ENCODE measurements at regions not wholly inside any gene's neighbourhood (a gene's known extent, or its start where the extent isn't known, plus 50 kb on each side); places are given as distances from the start of the nearest gene placed in this dataset.

- no peak for DNase-seq (ENCODE audit: extremely low spot score)
- no peak for TF ChIP-seq TARDBP (IDR thresholded peaks at IDR 0.05)
- TF ChIP-seq FOXM1 (IDR thresholded peaks at IDR 0.05; ENCODE audit: borderline replicate concordance): no peak
- TF ChIP-seq CTBP1 (IDR thresholded peaks at IDR 0.05; ENCODE audit: borderline replicate concordance): no peak
- no peak for TF ChIP-seq ELF4 (IDR thresholded peaks at IDR 0.05)
- no peak for TF ChIP-seq FOXK2 (IDR thresholded peaks at IDR 0.05)
- no peak for TF ChIP-seq ZNF384 (IDR thresholded peaks at IDR 0.05)
- TF ChIP-seq PKNOX1 (IDR thresholded peaks at IDR 0.05): no peak
- no peak for TF ChIP-seq LEF1 (IDR thresholded peaks at IDR 0.05; ENCODE audit: borderline replicate concordance)
- TF ChIP-seq FOXA1 (IDR thresholded peaks at IDR 0.05): no peak
- no peak for TF ChIP-seq HDGF (IDR thresholded peaks at IDR 0.05; ENCODE audit: borderline replicate concordance)
- TF ChIP-seq SP1 (IDR thresholded peaks at IDR 0.05): no peak
- TF ChIP-seq BHLHE40 (IDR thresholded peaks at IDR 0.05; ENCODE audit: borderline replicate concordance): no peak
- TF ChIP-seq SUZ12 (IDR thresholded peaks at IDR 0.05): no peak
- TF ChIP-seq NFRKB (IDR thresholded peaks at IDR 0.05): no peak
- TF ChIP-seq L3MBTL2 (conservative IDR thresholded peaks at IDR 0.05): no peak
- no peak for TF ChIP-seq ARNT (IDR thresholded peaks at IDR 0.05)
- ChIA-PET CTCF (interaction anchor here (0.7 kb wide), 1 partner anchor 94 kb away, joined by 4 read pairs; no protein-coding TSS in a partner anchor), POLR2A (no interaction called here)
Measured at GRCh38 chr2:10978090-10978670, 66.4 kb downstream of the KCNF1 start.

- no peak for TF ChIP-seq LEF1 (IDR thresholded peaks at IDR 0.05; ENCODE audit: borderline replicate concordance)
- TF ChIP-seq CTBP1 (IDR thresholded peaks at IDR 0.05; ENCODE audit: borderline replicate concordance): no peak
- TF ChIP-seq FOXM1 (IDR thresholded peaks at IDR 0.05; ENCODE audit: borderline replicate concordance): no peak
- no peak for TF ChIP-seq SP1 (IDR thresholded peaks at IDR 0.05)
- CTCF ChIA-PET: no interaction called here
- POLR2A ChIA-PET: no interaction called here
- DNase-seq (ENCODE audit: extremely low spot score): no peak
Measured at GRCh38 chr2:10980071-10980470, 68.3 kb downstream of the KCNF1 start.

GRCh38 chr2:10980886-10981425 lies 69.2 kb downstream of the KCNF1 start:
- ChIA-PET CTCF (no interaction called here), POLR2A (no interaction called here)
- TF ChIP-seq LEF1 (IDR thresholded peaks at IDR 0.05; ENCODE audit: borderline replicate concordance) (no peak), SP1 (IDR thresholded peaks at IDR 0.05) (no peak), ELF4 (IDR thresholded peaks at IDR 0.05) (no peak), SUZ12 (IDR thresholded peaks at IDR 0.05) (no peak), FOXK2 (IDR thresholded peaks at IDR 0.05) (no peak), HDGF (IDR thresholded peaks at IDR 0.05; ENCODE audit: borderline replicate concordance) (no peak), ARNT (IDR thresholded peaks at IDR 0.05) (no peak), L3MBTL2 (conservative IDR thresholded peaks at IDR 0.05) (no peak), NFRKB (IDR thresholded peaks at IDR 0.05) (no peak), FOXA1 (IDR thresholded peaks at IDR 0.05) (no peak), TARDBP (IDR thresholded peaks at IDR 0.05) (no peak), CTBP1 (IDR thresholded peaks at IDR 0.05; ENCODE audit: borderline replicate concordance) (no peak), ZNF384 (IDR thresholded peaks at IDR 0.05) (no peak), BHLHE40 (IDR thresholded peaks at IDR 0.05; ENCODE audit: borderline replicate concordance) (no peak), PKNOX1 (IDR thresholded peaks at IDR 0.05) (no peak), FOXM1 (IDR thresholded peaks at IDR 0.05; ENCODE audit: borderline replicate concordance) (no peak)

GRCh38 chr2:10981451-10981850 lies 69.7 kb downstream of the KCNF1 start:
- CTCF ChIA-PET: no interaction called here
- TF ChIP-seq ELF4 (IDR thresholded peaks at IDR 0.05) (no peak), HDGF (IDR thresholded peaks at IDR 0.05; ENCODE audit: borderline replicate concordance) (no peak), CTBP1 (IDR thresholded peaks at IDR 0.05; ENCODE audit: borderline replicate concordance) (no peak), FOXM1 (IDR thresholded peaks at IDR 0.05; ENCODE audit: borderline replicate concordance) (no peak), SP1 (IDR thresholded peaks at IDR 0.05) (no peak), PKNOX1 (IDR thresholded peaks at IDR 0.05) (no peak), FOXA1 (IDR thresholded peaks at IDR 0.05) (no peak), ZNF384 (IDR thresholded peaks at IDR 0.05) (no peak), BHLHE40 (IDR thresholded peaks at IDR 0.05; ENCODE audit: borderline replicate concordance) (no peak), ARNT (IDR thresholded peaks at IDR 0.05) (no peak), L3MBTL2 (conservative IDR thresholded peaks at IDR 0.05) (no peak), NFRKB (IDR thresholded peaks at IDR 0.05) (no peak), LEF1 (IDR thresholded peaks at IDR 0.05; ENCODE audit: borderline replicate concordance) (no peak), FOXK2 (IDR thresholded peaks at IDR 0.05) (no peak), SUZ12 (IDR thresholded peaks at IDR 0.05) (no peak)
- POLR2A ChIA-PET: no interaction called here
- DNase-seq (ENCODE audit: extremely low spot score): no peak

More at GRCh38 chr2:10980886-10981425, 69.2 kb downstream of the KCNF1 start:
- no peak for DNase-seq (ENCODE audit: extremely low spot score)

GRCh38 chr2:10981941-10982431 lies 70.3 kb downstream of the KCNF1 start:
- no peak for DNase-seq (ENCODE audit: extremely low spot score)
- POLR2A ChIA-PET: no interaction called here
- TF ChIP-seq PKNOX1 (IDR thresholded peaks at IDR 0.05) (no peak), CTBP1 (IDR thresholded peaks at IDR 0.05; ENCODE audit: borderline replicate concordance) (no peak), NFRKB (IDR thresholded peaks at IDR 0.05) (no peak), FOXK2 (IDR thresholded peaks at IDR 0.05) (no peak), LEF1 (IDR thresholded peaks at IDR 0.05; ENCODE audit: borderline replicate concordance) (no peak), ZNF384 (IDR thresholded peaks at IDR 0.05) (no peak), FOXA1 (IDR thresholded peaks at IDR 0.05) (no peak), FOXM1 (IDR thresholded peaks at IDR 0.05; ENCODE audit: borderline replicate concordance) (no peak), ARNT (IDR thresholded peaks at IDR 0.05) (no peak), SP1 (IDR thresholded peaks at IDR 0.05) (no peak), L3MBTL2 (conservative IDR thresholded peaks at IDR 0.05) (no peak)
- CTCF ChIA-PET: no interaction called here

Measured in HEK293T (cell line).